Osteoblast (primary cell): ENCODE measurements at regions not wholly inside any gene's neighbourhood (a gene's known extent, or its start where the extent isn't known, plus 50 kb on each side); places are given as distances from the start of the nearest gene placed in this dataset.
A peak's percentile ranks its signal among the peaks of the same experiment; 100 is the strongest.

ENCODE experiments used
- DNase-seq: peaks from one replicate; pipeline ENCODE4 v3.0.0; 2011; ENCODE audit warnings: low spot score, mixed read lengths; ENCODE audit not compliant: insufficient read length; ENCODE audit errors: missing footprints
- H2AFZ ChIP-seq: 2 replicates; pipeline ENCODE4 v1.6.0; 2011; ENCODE audit warnings: mild to moderate bottlenecking, low read length
- H3K27ac ChIP-seq: 2 replicates; pipeline ENCODE4 v1.5.1; 2011; ENCODE audit warnings: mild to moderate bottlenecking, low read depth, low read length, moderate library complexity
- H3K27me3 ChIP-seq: 2 replicates; pipeline ENCODE4 v1.6.0; 2012; ENCODE audit warnings: mild to moderate bottlenecking, control low read depth, inconsistent platforms, low read length, moderate library complexity; ENCODE audit not compliant: insufficient read depth
- H3K36me3 ChIP-seq: 2 replicates; pipeline ENCODE4 v1.5.1; 2011; ENCODE audit warnings: mild to moderate bottlenecking, low read length, control low read depth, moderate library complexity; ENCODE audit not compliant: insufficient read depth
- H3K4me1 ChIP-seq: 2 replicates; pipeline ENCODE4 v1.5.1; 2011; ENCODE audit warnings: mild to moderate bottlenecking, low read length, control low read depth, moderate library complexity; ENCODE audit not compliant: insufficient read depth
- H3K4me2 ChIP-seq: 2 replicates; pipeline ENCODE4 v1.6.0; 2011; ENCODE audit warnings: mild to moderate bottlenecking, low read length; ENCODE audit not compliant: insufficient read depth
- H3K4me3 ChIP-seq: fragments of 200-600 bp; sonication (generic); 3 replicates; pipeline ENCODE4 v1.5.1; 2012; ENCODE audit warnings: mild to moderate bottlenecking, low read length, inconsistent platforms; ENCODE audit not compliant: insufficient read depth
- H3K79me2 ChIP-seq: 2 replicates; pipeline ENCODE4 v1.6.0; 2012; ENCODE audit warnings: mild to moderate bottlenecking, low read length, control low read depth, inconsistent platforms; ENCODE audit not compliant: insufficient read depth
- H3K9me3 ChIP-seq: 2 replicates; pipeline ENCODE4 v1.5.1; 2011; ENCODE audit warnings: low read depth, low read length, control low read depth
- H4K20me1 ChIP-seq: 2 replicates; pipeline ENCODE4 v1.6.0; 2012; ENCODE audit warnings: mild to moderate bottlenecking, low read length, control low read depth; ENCODE audit not compliant: insufficient read depth
- CTCF ChIP-seq: IDR thresholded peaks from 2 replicates; pipeline ENCODE4 v1.5.1; 2011; ENCODE audit warnings: mild to moderate bottlenecking, low read depth, low read length, moderate library complexity; ENCODE audit errors: extremely low read depth

GRCh38 chr9:108058135-108058814 is 568.7 kb upstream of the KLF4 start:
- Histone ChIP-seq H3K79me2 (no peaks in the 10 kb centered on the region), H3K4me3 (no peak overlapping the region), H3K4me2 (no peak overlapping the region), H3K9me3 (no peaks in the 10 kb centered on the region), H3K27ac (peak overlapping the region; percentile 80), H3K27me3 (no peaks in the 10 kb centered on the region), H3K4me1 (peaks cover 44% of the 10 kb centered on the region), H2AFZ (peak overlapping the region; percentile 6), H3K36me3 (no peaks in the 10 kb centered on the region), H4K20me1 (no peaks in the 10 kb centered on the region)
- TF ChIP-seq CTCF, result no peak
- no peak for DNase-seq

DNA sequence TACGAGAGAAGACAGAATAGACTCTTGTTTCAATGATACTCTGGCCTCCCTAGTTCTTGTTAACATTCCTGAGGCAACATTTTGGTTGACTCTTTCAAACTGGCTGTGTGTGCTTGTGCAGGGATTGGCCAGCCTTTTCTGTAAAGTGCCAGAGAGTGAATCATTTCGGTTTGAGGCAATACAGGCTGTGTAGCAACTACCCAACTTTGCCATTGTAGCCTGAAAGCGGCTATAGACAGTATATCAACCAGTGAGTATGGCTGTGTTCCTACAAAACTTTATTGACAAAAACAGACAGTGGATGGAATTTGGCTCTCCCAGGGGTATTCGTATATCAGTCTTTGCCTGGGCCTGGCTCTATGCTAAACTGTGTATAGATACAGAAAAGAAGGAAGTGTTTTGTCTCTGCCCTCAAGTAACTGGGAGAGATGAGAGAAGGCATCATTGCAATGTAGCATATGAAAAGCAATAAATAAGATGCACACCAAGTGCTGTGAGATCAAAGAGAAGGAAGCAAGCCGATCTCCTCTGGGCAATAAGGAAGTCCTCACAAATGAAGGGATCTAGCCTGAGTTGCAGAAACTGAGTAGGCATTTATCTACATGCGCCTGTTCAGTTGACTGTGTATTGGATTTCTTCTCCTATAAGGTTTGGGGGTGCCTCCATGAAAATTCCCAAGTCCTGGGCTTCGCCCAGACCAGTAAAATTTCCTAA is 568.0 kb upstream of the KLF4 start:
- H3K9me3 ChIP-seq, result no peaks in the 10 kb centered on the region
- TF ChIP-seq CTCF, result no peak
- no peaks in the 10 kb centered on the region for H3K36me3 ChIP-seq
- peaks cover 49% of the 10 kb centered on the region for H3K4me1 ChIP-seq
- H3K27ac ChIP-seq, result peak overlapping the region; percentile 80
- peak; percentile 82 for DNase-seq
- H3K79me2 ChIP-seq, result no peaks in the 10 kb centered on the region
- H3K4me3 ChIP-seq, result no peak overlapping the region
- H3K4me2 ChIP-seq, result peak overlapping the region; percentile 74
- peak overlapping the region; percentile 64 for H2AFZ ChIP-seq
- no peaks in the 10 kb centered on the region for H3K27me3 ChIP-seq
- H4K20me1 ChIP-seq, result no peaks in the 10 kb centered on the region

- no peaks in the 10 kb centered on the region for H3K36me3 ChIP-seq
- H3K4me2 ChIP-seq, result peak overlapping the region; percentile 74
- no peaks in the 10 kb centered on the region for H3K79me2 ChIP-seq
- H2AFZ ChIP-seq, result no peak overlapping the region
- DNase-seq, result no peak
- H3K27me3 ChIP-seq, result no peaks in the 10 kb centered on the region
- peak overlapping the region; percentile 80 for H3K27ac ChIP-seq
- H3K4me3 ChIP-seq, result peak overlapping the region; percentile 50
- no peak for TF ChIP-seq CTCF
- peaks cover 54% of the 10 kb centered on the region for H3K4me1 ChIP-seq
- no peaks in the 10 kb centered on the region for H3K9me3 ChIP-seq
- no peaks in the 10 kb centered on the region for H4K20me1 ChIP-seq
These were observed 567.3 kb upstream of the KLF4 start for GRCh38 chr9:108056805-108057386.
